GM12892 (cell line): ENCODE measurements at regions not wholly inside any gene's neighbourhood (a gene's known extent, or its start where the extent isn't known, plus 50 kb on each side); places are given as distances from the start of the nearest gene placed in this dataset.

Experiments used
- POLR2A ChIP-seq: IDR thresholded peaks from 2 replicates; pipeline ENCODE4 v1.6.1; 2011; ENCODE audit warnings: low read depth, low read length, control low read depth
- POLR2AphosphoS5 ChIP-seq: IDR thresholded peaks from 2 replicates; pipeline ENCODE4 v1.6.1; 2011; ENCODE audit warnings: low read depth, low read length, control low read depth

- no peak for TF ChIP-seq POLR2AphosphoS5
- TF ChIP-seq POLR2A: no peak
Measured at GRCh38 chr7:46237466-46237865, 316.4 kb upstream of the IGFBP3 start.
